ENCODE measurements at regions not wholly inside any gene's neighbourhood (a gene's known extent, or its start where the extent isn't known, plus 50 kb on each side); places are given as distances from the start of the nearest gene placed in this dataset.

DNA sequence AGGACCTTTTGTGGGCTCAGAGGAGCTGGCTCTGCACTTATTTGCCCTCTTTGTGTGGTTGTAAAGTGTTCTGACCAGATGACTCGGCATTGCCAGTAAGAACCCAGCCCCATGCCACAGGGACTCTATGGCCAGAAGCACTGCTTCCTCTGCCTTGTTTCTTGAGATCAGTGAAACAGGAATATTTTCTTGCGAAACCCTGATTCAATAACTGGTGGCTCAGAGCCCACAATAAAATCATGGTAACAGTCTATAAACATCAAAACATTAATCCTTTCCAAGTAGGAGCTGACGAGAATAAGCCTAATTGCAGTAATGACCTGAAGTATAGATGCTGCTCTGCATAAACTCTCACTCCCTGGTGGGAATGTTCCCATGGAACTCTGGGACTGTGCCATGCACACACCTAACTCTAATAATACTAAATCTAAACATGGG lies 344.3 kb downstream of the ZNF608 start:
- TF ChIP-seq CTCF (conservative IDR thresholded peaks at IDR 0.05; ENCODE audit: low read depth, low read length) (no peak), EZH2 (IDR thresholded peaks at IDR 0.05; ENCODE audit: borderline replicate concordance, low read depth, low read length, poor library complexity, severe bottlenecking) (no peak)
